DND-41 (cell line): ENCODE measurements at regions not wholly inside any gene's neighbourhood (a gene's known extent, or its start where the extent isn't known, plus 50 kb on each side); places are given as distances from the start of the nearest gene placed in this dataset.

Experiments
- ATAC-seq: fragments of 200-7000 bp; cut with Tn5 transposase; 3 replicates; pipeline ENCODE4 v1.9.1; 2021; ENCODE audit warnings: low read depth; ENCODE audit not compliant: insufficient read depth
- DNase-seq: peaks from one replicate; pipeline ENCODE4 v3.0.0-alpha.2; 2020
- H2AFZ ChIP-seq: 2 replicates; pipeline ENCODE4 v1.6.0; 2012; ENCODE audit warnings: low read depth, low read length
- H3K27ac ChIP-seq: 2 replicates; pipeline ENCODE4 v1.5.1; 2012; ENCODE audit warnings: low read length, inconsistent platforms
- H3K27me3 ChIP-seq: fragments of 200-600 bp; sonication (generic); 2 replicates; pipeline ENCODE4 v1.6.0; 2012; ENCODE audit warnings: low read length, mild to moderate bottlenecking, inconsistent platforms; ENCODE audit not compliant: insufficient read depth, poor library complexity
- H3K36me3 ChIP-seq: 2 replicates; pipeline ENCODE4 v1.5.1; 2012; ENCODE audit warnings: low read length, inconsistent platforms; ENCODE audit not compliant: insufficient read depth
- H3K4me1 ChIP-seq: 2 replicates; pipeline ENCODE4 v1.5.1; 2012; ENCODE audit warnings: mild to moderate bottlenecking, low read length; ENCODE audit not compliant: insufficient read depth
- H3K4me2 ChIP-seq: 2 replicates; pipeline ENCODE4 v1.6.0; 2012; ENCODE audit warnings: mild to moderate bottlenecking, moderate library complexity, low read length, inconsistent platforms; ENCODE audit not compliant: insufficient read depth
- H3K4me3 ChIP-seq, 2 experiments: fragments of 200-600 bp in 1 of 2; shearing (Covaris generic) in 1 of 2; 2 replicates each; pipeline ENCODE4 v1.5.1; 2012 to 2016; ENCODE audit warnings: inconsistent platforms in 2 of 2, low read length in 2 of 2, mild to moderate bottlenecking in 2 of 2, low read depth in 1 of 2, moderate library complexity in 1 of 2
- H3K79me2 ChIP-seq: 2 replicates; pipeline ENCODE4 v1.6.0; 2012; ENCODE audit warnings: low read length, inconsistent platforms; ENCODE audit not compliant: insufficient read depth
- H3K9ac ChIP-seq: 2 replicates; pipeline ENCODE4 v1.6.0; 2012; ENCODE audit warnings: low read depth, mild to moderate bottlenecking, inconsistent platforms, low read length, moderate library complexity
- H3K9me3 ChIP-seq: 2 replicates; pipeline ENCODE4 v1.5.1; 2012; ENCODE audit warnings: low read length, moderate library complexity, mild to moderate bottlenecking, inconsistent platforms; ENCODE audit not compliant: insufficient read depth, severe bottlenecking
- H4K20me1 ChIP-seq: 2 replicates; pipeline ENCODE4 v1.6.0; 2012; ENCODE audit warnings: low read length; ENCODE audit not compliant: insufficient read depth
- EZH2 ChIP-seq: IDR thresholded peaks from 3 replicates; pipeline ENCODE4 v1.6.1; 2012; ENCODE audit warnings: borderline replicate concordance, low read depth, mild to moderate bottlenecking, moderate library complexity, low read length, inconsistent platforms; ENCODE audit not compliant: severe bottlenecking
- TF ChIP-seq, protein P1 (sequence below): IDR thresholded peaks from 2 replicates; pipeline ENCODE4 v1.5.1; 2012; ENCODE audit warnings: borderline replicate concordance, low read length, moderate library complexity, mild to moderate bottlenecking; ENCODE audit not compliant: poor library complexity, severe bottlenecking; ENCODE audit errors: extremely low read depth

GRCh38 chr12:34290381-34290995, 268.2 kb downstream of the ALG10 start:
- no peak for TF ChIP-seq EZH2
- TF ChIP-seq, protein P1, sequence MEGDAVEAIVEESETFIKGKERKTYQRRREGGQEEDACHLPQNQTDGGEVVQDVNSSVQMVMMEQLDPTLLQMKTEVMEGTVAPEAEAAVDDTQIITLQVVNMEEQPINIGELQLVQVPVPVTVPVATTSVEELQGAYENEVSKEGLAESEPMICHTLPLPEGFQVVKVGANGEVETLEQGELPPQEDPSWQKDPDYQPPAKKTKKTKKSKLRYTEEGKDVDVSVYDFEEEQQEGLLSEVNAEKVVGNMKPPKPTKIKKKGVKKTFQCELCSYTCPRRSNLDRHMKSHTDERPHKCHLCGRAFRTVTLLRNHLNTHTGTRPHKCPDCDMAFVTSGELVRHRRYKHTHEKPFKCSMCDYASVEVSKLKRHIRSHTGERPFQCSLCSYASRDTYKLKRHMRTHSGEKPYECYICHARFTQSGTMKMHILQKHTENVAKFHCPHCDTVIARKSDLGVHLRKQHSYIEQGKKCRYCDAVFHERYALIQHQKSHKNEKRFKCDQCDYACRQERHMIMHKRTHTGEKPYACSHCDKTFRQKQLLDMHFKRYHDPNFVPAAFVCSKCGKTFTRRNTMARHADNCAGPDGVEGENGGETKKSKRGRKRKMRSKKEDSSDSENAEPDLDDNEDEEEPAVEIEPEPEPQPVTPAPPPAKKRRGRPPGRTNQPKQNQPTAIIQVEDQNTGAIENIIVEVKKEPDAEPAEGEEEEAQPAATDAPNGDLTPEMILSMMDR, result no peak
- H3K4me1 ChIP-seq, result no peaks in the 10 kb centered on the region
- ATAC-seq, result no peak
- H2AFZ ChIP-seq, result no peak overlapping the region
- H3K27ac ChIP-seq, result no peak overlapping the region
- H3K9ac ChIP-seq, result no peak overlapping the region
- no peaks in the 10 kb centered on the region for H3K36me3 ChIP-seq
- no peak overlapping the region for H3K4me3 ChIP-seq
- H3K79me2 ChIP-seq, result no peaks in the 10 kb centered on the region
- no peak for DNase-seq
- H4K20me1 ChIP-seq, result no peaks in the 10 kb centered on the region
- H3K9me3 ChIP-seq, result peaks cover 46% of the 10 kb centered on the region
- H3K4me2 ChIP-seq, result no peak overlapping the region
- no peaks in the 10 kb centered on the region for H3K27me3 ChIP-seq

- Histone ChIP-seq H4K20me1 (no peaks in the 10 kb centered on the region), H3K27ac (no peak overlapping the region), H2AFZ (no peak overlapping the region), H3K27me3 (no peaks in the 10 kb centered on the region), H3K36me3 (no peaks in the 10 kb centered on the region), H3K4me3 (no peak overlapping the region), H3K4me1 (no peaks in the 10 kb centered on the region), H3K9me3 (peaks cover 51% of the 10 kb centered on the region), H3K4me2 (no peak overlapping the region), H3K9ac (no peak overlapping the region), H3K79me2 (no peaks in the 10 kb centered on the region)
- ATAC-seq, result no peak
- no peak for DNase-seq
- TF ChIP-seq, protein P1, result no peak
- TF ChIP-seq EZH2, result no peak
Observed at GRCh38 chr12:34291001-34291400, 268.7 kb downstream of the ALG10 start.

DNA sequence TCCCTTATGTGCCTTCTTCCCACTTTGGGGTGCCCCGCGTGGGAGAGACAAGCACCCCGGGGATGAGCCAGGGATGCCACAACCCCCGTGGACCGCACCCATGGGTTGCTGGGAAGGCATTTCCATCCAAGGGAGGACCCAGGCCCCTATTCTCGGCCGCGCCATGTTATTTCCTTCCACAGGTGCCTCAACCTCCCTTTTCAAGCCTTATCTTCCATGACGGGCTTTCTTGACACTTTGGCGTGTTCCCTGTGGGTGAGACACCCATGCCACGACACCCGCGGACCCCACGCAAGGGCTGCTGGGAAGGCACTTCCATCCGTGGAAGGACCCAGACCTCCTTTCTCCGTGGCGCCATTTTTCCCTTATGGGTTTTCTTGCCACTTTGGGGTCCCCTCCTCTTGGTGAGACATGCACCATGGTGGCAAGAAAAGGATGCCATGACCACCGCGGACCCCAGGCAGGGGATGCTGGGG, 269.2 kb downstream of the ALG10 start:
- no peak for DNase-seq
- no peak overlapping the region for H3K27ac ChIP-seq
- H2AFZ ChIP-seq, result no peak overlapping the region
- TF ChIP-seq EZH2, result no peak
- TF ChIP-seq, protein P1, result no peak
- no peak for ATAC-seq
- no peaks in the 10 kb centered on the region for H3K79me2 ChIP-seq
- no peaks in the 10 kb centered on the region for H3K36me3 ChIP-seq
- H3K9ac ChIP-seq, result no peak overlapping the region
- peaks cover 51% of the 10 kb centered on the region for H3K9me3 ChIP-seq
- H3K27me3 ChIP-seq, result no peaks in the 10 kb centered on the region
- H3K4me3 ChIP-seq, result no peak overlapping the region
- H3K4me1 ChIP-seq, result no peaks in the 10 kb centered on the region
- H3K4me2 ChIP-seq, result no peak overlapping the region
- H4K20me1 ChIP-seq, result no peaks in the 10 kb centered on the region
